HS-27A (cell line): ENCODE measurements at regions not wholly inside any gene's neighbourhood (a gene's known extent, or its start where the extent isn't known, plus 50 kb on each side); places are given as distances from the start of the nearest gene placed in this dataset.

Experiments
- DNase-seq: peaks from one replicate; pipeline ENCODE4 v3.0.0-alpha.2; 2012; ENCODE audit warnings: low read depth, missing footprints

- no peak for DNase-seq
These were observed 538.6 kb downstream of the TNS3 start for GRCh38 chr7:47043304-47043703.

GRCh38 chr7:47042669-47043068 lies 539.2 kb downstream of the TNS3 start:
- DNase-seq = no peak

- no peak for DNase-seq
These were observed 541.0 kb downstream of the TNS3 start for GRCh38 chr7:47040795-47041347.

GRCh38 chr7:47039904-47040303 lies 542.0 kb downstream of the TNS3 start:
- no peak for DNase-seq

- DNase-seq = no peak
These were observed 542.7 kb downstream of the TNS3 start for GRCh38 chr7:47039089-47039648.

- DNase-seq = no peak
These were observed 543.3 kb downstream of the TNS3 start for GRCh38 chr7:47038621-47039020.

- no peak for DNase-seq
These were observed 544.3 kb downstream of the TNS3 start for GRCh38 chr7:47037607-47038006.

- no peak for DNase-seq
These were observed 545.0 kb downstream of the TNS3 start for GRCh38 chr7:47036909-47037308.

GRCh38 chr7:47035522-47035921 lies 546.4 kb downstream of the TNS3 start:
- no peak for DNase-seq

- DNase-seq = no peak
These were observed 547.7 kb downstream of the TNS3 start for GRCh38 chr7:47034180-47034579.

- DNase-seq = no peak
These were observed 549.4 kb downstream of the TNS3 start for GRCh38 chr7:47032536-47032908.

GRCh38 chr7:47031786-47032535 lies 550.0 kb downstream of the TNS3 start:
- DNase-seq = no peak

- no peak for DNase-seq
These were observed 553.6 kb downstream of the TNS3 start for GRCh38 chr7:47028284-47028683.

GRCh38 chr7:47027695-47028240 lies 554.1 kb downstream of the TNS3 start:
- DNase-seq = no peak

- no peak for DNase-seq
These were observed 555.0 kb downstream of the TNS3 start for GRCh38 chr7:47026780-47027361.

- DNase-seq = no peak
These were observed 556.9 kb downstream of the TNS3 start for GRCh38 chr7:47024991-47025390.

GRCh38 chr7:47008461-47008860 lies 573.5 kb downstream of the TNS3 start:
- no peak for DNase-seq

- DNase-seq = no peak
These were observed 574.4 kb downstream of the TNS3 start for GRCh38 chr7:47007471-47007870.

- no peak for DNase-seq
These were observed 581.4 kb downstream of the TNS3 start for GRCh38 chr7:47000561-47000960.

- no peak for DNase-seq
These were observed 582.0 kb downstream of the TNS3 start for GRCh38 chr7:46999866-47000265.

- DNase-seq = no peak
These were observed 584.9 kb downstream of the TNS3 start for GRCh38 chr7:46996972-46997371.

GRCh38 chr7:46993396-46993795 lies 588.5 kb downstream of the TNS3 start:
- no peak for DNase-seq

GRCh38 chr7:46990761-46991160 lies 591.1 kb downstream of the TNS3 start:
- no peak for DNase-seq
